Neural cell (in vitro differentiated cells): ENCODE measurements at regions not wholly inside any gene's neighbourhood (a gene's known extent, or its start where the extent isn't known, plus 50 kb on each side); places are given as distances from the start of the nearest gene placed in this dataset.

Experiments
- EP300 ChIP-seq: fragments of 450-650 bp; conservative IDR thresholded peaks from 2 replicates; pipeline ENCODE4 v1.6.1; 2014; ENCODE audit warnings: antibody characterized with exemption, mild to moderate bottlenecking, moderate library complexity; ENCODE audit not compliant: poor library complexity, severe bottlenecking
- POLR2AphosphoS5 ChIP-seq: IDR thresholded peaks from 2 replicates; pipeline ENCODE4 v1.6.1; 2012
- TF ChIP-seq, protein P1 (sequence below): fragments of 450-650 bp; IDR thresholded peaks from 2 replicates; pipeline ENCODE4 v1.5.1; 2014; ENCODE audit warnings: antibody characterized with exemption, mild to moderate bottlenecking, moderate library complexity; ENCODE audit not compliant: poor library complexity, severe bottlenecking

DNA sequence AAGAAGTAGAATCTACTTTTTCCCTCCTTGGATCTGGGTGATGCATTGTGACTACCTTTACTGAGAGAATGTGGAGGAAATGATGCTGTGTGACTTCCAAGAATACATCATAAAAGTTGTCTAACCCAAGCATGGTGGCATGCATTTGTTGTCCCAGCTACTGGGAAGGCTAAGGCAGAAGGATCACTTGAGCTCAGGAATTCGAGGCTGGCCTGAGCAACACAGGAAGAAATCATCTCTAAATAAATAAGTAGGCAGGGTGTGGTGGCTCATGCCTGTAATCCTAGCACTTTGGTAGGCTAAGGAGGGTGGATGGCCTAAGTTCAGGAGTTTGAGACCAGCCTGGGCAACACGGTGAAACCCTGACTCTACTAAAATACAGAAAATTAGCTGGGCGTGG, 143.2 kb upstream of the VLDLR start:
- TF ChIP-seq, protein P1, sequence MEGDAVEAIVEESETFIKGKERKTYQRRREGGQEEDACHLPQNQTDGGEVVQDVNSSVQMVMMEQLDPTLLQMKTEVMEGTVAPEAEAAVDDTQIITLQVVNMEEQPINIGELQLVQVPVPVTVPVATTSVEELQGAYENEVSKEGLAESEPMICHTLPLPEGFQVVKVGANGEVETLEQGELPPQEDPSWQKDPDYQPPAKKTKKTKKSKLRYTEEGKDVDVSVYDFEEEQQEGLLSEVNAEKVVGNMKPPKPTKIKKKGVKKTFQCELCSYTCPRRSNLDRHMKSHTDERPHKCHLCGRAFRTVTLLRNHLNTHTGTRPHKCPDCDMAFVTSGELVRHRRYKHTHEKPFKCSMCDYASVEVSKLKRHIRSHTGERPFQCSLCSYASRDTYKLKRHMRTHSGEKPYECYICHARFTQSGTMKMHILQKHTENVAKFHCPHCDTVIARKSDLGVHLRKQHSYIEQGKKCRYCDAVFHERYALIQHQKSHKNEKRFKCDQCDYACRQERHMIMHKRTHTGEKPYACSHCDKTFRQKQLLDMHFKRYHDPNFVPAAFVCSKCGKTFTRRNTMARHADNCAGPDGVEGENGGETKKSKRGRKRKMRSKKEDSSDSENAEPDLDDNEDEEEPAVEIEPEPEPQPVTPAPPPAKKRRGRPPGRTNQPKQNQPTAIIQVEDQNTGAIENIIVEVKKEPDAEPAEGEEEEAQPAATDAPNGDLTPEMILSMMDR, result no peak
- no peak for TF ChIP-seq EP300
- TF ChIP-seq POLR2AphosphoS5, result no peak
